Occipital lobe (tissue), 1 donor: ENCODE measurements at regions not wholly inside any gene's neighbourhood (a gene's known extent, or its start where the extent isn't known, plus 50 kb on each side); places are given as distances from the start of the nearest gene placed in this dataset.
"Not testable (repeated sequence)": the region's sequence is repeated elsewhere in the genome, so short reads cannot be mapped to it uniquely, and the experiment has no call there.

Experiments used
- DNase-seq: peaks from one replicate; lab custom pipeline; 2025; lab: John Stamatoyannopoulos, UW

DNA sequence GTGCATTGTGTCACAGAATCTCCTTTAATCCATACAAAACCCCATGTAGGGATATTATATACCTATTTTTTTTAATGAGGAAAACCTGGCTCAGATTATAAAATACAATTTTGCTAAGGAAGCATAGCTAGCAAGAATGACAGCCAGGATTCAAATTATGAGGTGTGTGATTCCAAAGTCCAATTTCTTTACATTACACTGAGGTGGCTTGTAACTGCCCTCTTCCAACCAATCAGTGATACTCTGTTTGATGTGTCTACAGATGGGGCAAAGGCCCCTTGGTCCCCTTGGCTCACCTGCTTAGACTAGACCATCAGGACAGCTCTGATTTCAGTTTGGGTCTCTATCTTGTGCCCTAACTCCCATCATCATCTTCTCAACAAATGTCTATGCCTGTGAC is 120.3 kb upstream of the ADAMTS9 start:
- DNase-seq = no peak

DNA sequence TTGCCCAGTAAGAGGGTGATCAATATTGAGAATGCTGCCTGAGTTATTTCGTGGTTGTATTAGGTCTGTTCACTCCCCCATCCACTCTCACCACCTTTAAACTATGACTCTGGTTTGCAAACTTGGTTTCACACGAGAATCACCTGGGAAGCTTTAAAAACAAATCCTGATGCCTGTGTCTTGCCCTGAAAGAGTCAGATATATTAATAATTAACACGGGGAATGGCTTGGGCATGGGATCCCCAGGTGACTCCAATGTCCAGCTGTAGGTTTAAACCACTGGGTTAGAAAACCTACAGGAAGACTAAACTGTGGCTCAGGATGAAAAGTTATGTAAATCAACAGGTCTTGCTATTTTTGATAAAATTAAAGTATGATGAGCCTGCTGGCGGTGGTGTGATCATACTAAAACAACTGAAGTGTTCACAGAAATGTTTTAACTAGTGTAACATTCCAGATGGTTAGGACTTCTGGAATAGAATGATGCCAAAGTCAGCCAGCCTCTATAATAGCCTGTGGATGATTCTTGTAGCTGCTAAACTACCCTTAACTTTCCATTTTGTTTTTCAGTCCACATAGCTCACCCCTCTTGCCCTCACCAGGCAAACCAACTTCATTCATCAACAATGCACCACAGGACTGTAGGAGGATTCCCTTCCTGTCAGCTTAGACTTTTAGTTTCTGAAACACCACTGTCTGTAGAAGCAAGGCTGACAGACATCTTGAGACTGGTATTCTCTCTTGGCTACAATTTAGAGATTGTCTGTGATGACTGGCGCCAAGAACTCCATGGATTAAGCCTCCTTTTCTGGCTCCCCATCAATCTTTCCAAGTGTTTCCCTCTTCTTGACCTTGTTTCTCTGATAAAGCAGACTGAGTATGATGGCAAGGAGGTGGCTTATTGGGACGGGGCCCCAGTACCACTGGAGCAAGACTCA is 119.1 kb upstream of the ADAMTS9 start:
- no peak for DNase-seq

DNA sequence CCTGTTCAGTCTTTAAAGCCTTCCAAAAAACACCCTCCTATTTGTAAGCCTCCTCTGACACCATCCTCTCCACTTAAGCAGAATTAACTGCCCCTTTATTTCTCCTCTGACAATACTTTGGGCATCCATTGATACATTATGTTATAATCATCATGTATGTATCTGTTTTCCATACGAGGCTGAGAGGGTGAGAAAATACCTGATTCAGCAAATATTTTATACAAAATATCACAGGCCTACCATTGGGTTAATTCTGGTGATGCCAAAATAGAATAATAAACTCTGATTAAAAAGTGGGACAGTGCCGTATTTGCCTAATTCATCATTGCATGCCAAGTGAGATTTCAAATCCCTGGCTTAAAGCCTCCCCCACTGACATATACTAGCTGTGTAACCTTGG is 118.2 kb upstream of the ADAMTS9 start:
- no peak for DNase-seq

DNA sequence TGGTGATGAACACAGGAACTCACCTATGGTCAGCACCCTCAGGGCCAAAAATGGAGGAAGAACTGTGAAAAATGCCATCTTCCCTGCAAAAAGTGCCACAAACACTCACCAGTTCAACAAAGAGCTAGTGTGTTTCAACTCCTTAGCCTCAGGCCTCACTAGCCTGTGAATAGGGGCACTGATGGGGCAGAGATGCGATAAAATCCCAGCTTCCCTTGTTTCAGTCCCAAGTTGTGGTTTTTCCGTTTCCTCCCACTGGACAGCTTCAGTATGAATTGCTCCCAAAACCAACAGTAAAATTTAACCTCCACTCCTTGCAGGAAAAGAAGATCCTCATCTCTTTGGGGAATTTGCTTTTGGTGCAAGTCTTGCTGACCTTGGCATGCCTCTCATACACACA is 117.4 kb upstream of the ADAMTS9 start:
- no peak for DNase-seq

DNA sequence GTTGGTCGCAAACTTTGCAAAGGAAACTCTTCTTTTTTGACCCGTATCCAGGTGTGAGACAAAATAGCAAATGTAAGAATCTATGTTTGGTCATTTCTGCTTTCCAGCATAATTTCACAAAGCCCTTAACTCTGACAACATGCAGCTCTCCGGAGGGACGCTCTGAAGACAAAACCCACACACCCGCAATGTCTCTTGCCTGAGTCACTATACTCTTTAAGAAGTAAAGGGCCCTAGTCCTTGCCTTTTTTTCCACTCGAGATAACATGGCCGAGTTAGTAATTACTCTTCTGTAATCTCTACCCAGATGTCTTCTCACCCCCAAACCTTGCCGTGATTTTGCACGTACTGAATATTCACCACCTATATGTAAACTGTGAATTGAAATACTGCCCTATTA is 115.7 kb upstream of the ADAMTS9 start:
- no peak for DNase-seq

DNA sequence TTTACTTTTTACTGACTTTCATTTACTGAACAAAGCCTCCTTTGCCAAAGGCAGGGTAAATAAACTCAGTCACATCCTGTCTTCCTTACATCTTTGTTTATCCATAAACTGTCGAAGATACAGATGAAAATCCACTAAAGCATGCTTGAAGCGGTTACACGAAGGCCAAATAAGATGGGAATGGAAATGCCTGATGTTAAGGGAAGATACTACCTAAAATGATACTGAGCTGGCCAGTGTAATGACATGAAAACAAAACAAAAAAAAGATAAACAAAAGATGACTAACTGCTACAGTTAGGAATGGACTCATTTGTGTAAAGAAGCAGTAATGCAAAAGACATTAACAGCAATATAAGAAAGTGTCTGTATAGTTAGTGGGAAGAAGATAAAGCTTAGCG is 114.7 kb upstream of the ADAMTS9 start:
- no peak for DNase-seq

DNA sequence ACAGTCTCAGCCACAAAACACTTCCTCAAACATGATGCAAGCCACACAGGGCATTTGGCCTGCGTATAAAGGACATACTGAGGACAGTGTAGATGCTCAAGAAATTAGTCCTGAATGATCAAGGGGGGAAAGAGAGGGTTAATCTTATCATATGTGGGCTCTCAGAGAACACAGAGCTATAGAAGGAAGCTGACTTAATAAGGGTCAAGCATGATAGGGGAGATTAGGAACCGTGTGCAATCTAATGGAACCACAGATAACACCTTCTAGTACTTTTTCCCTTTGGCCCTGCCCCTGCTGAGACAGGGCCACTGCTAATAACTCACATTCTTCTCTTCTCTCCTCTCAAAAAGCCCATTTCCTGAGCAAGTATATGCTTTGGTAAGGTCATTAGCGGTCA is 114.1 kb upstream of the ADAMTS9 start:
- no peak for DNase-seq

DNA sequence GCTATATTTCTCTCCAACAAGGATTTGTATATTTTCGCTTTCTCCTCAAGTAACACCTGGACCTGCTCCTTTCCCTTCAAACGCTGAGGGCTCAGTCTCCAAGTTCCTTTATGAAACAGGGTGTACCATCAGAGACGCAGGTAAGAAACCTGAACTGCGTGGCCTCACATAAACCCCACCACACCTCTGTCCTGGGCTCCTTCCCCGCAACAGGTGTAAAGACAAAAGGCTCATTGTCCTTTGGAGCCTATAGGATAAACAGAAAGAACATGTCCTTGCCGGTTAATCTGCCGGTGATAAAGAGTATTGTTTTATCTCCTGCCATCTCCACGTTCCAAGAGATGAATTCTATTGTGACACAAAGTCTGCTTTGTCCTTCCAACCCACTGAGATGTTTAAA is 111.8 kb upstream of the ADAMTS9 start:
- no peak for DNase-seq

DNA sequence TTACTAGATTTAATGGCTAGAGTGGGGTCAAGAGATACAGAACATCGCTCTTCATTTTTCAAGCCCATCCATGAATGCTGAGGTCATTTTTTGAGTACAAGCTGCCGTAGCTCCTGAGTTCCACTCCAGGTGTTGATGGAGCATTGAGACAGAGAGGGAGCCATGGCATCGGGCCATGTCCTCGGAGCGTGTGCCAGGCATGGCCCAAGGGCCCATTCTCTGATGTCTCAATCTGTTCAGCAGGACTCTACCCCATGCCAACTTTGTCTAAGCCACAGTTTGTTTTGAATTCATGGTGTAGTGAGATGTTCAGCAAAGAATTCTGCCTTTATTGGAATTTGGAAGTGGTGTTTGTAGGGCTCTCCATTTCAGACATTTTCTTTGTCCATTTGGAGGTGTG is 110.5 kb upstream of the ADAMTS9 start:
- no peak for DNase-seq

DNA sequence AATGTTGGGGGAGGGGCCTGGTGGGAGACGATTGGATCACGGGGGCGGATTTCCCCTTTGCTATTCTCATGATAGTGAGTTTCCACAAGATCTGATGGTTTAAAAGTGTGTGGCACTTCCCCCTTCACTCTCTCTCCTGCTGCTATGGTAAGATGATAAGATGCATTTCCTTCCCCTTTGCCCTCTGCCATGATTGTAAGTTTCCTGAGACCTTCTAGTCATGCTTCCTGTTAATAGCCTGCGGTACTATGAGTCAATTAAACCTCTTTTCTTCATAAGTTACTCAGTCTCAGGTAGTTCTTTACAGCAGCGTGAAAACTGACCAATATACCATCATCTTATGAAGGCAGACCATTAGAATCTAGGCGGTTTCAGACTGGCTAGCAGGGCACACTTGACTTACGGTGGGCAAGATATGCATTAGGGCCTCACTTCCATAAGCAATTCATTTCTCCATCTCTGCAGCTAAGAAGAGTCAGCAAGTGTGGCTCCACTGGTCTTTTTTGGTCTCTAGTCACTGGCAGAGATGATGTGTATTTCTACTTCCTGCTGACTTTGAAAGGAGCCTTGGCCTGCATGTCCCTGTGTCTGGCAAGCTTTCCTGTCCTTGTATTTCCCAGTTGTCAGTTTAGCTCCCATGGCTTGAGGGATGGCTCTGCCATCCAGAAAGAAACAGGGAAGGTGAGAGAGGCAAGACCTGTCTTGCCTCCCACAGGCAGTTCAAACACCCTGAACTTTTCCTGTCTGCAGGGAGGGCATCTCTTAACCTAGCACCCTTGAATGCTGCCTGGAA is 109.0 kb upstream of the ADAMTS9 start:
- DNase-seq = no peak

DNA sequence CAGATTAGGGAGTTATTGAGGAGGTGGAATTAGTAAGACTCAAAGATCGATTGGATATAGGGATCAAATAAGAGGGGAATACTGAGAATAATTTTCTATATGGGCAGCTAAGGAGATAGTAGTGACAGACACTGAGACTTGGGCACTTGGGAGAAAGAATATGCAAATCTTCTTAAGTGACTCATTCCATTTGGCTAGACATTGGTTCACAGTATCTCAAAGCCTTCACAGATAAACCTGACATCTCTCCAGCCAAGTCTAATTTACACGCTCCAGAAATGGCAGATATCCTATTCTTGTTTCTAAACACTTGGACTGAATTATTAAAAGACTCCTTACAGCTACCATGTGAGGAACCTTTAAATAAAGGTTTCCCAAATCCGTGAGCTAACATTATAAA is 104.6 kb upstream of the ADAMTS9 start:
- no peak for DNase-seq

DNA sequence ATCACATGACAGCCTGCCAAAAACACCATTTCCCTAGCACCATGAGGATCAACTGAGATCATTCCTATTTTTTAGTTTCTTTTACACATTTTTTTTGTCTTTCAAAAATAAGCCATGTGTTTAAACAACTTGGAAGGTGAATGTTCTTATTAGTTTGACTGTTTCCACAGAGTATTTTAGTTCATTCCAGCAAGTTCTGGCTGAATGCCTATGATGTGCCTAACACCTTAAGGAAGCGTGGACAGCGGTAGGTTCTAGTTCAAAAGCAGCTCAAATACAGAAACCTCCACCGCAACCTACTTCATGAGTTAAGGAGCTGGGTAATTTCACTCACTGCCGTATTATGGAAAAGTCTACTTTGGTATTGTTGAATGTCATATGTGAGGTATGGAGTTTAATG is 101.3 kb upstream of the ADAMTS9 start:
- DNase-seq = no peak

DNA sequence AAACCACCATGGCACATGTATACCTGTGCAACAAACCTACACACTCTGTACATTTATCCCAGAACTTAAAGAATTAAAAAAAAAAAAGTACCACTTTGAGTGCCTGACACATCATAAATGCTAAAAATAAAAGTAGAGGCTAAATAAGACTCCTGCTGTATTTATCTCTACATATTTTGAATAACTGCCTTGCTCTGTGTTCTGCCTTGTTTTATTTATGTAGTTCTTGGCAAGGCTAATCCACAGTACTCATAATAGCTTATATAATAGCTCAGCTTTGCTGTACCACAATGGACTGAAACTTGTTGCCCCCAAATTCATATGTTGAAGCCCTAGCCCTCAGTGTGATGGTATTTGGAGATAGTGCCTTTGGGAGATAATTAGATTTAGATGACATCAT is 95.4 kb upstream of the ADAMTS9 start:
- no peak for DNase-seq

DNA sequence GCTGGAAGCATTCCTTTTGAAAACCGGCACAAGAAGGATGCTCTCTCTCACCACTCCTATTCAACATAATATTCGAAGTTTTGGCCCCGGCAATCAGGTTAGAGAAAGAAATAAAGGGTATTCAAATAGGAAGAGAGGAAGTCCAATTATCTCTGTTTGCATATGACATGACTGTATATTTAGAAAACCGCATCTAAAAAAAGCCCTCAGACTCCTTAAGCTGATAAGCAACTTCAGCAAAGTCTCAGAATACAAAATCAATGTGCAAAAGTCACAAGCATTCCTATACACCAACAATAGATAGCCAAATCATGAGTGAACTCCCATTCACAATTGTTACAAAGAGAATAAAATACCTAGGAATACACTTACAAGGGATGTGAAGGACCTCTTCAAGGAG is 93.1 kb upstream of the ADAMTS9 start:
- not testable (repeated sequence) for DNase-seq

DNA sequence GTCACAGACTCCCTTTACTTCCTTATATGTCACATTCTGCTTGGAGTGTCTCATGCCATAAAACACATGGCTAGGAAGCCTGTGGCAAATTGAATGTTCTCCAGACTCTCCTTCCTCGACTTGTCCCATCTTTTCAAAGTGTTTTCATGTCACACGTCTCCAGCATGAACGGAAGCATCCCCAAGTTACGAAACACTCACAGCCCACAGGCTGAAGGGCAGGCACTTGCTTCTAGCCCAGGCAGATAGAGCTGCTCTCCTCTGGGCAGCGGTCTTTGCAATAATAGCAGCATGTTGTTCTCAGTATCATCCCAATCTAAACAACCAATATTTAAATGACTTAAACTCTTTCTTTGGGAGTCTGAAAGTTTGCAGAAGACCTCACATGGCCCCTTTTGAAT is 85.3 kb upstream of the ADAMTS9 start:
- DNase-seq = no peak

DNA sequence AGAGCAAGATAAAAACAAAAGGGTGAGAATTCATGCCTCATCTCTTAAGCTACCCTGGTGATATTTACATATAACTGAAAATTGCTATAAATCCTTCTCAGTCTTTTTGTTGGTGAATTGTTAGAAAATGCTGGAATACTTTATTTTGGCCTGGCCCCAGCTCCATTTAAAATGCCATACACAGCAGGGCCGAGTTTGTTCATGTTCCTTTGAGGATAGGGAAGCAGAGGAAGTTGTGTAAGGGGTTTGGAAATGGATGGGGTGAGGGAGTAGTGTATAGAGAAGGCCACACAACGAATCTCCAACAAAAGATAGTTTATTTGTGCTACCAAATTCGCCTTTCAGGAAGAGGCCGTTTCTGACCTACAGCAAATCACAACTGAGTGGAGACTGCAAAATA is 78.6 kb upstream of the ADAMTS9 start:
- no peak for DNase-seq

DNA sequence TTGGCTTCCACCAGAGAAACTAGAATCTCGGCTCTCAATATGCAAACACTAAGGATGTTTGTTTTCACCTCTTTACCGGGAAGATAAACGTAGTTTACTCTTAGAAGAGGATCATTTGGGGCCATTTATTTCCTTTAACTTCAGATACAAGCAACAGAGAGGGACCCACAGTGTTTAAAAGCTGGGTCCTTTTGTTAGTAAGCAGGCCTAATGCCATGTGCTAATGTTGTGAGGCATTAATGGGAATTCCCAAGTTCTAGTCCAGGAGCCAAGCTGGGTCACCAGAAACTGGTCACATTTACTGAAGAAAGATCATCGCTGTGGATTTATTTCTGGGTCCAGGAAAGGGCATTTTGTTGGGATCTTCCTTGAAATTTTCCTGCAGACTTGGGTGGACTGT is 78.1 kb upstream of the ADAMTS9 start:
- no peak for DNase-seq

DNA sequence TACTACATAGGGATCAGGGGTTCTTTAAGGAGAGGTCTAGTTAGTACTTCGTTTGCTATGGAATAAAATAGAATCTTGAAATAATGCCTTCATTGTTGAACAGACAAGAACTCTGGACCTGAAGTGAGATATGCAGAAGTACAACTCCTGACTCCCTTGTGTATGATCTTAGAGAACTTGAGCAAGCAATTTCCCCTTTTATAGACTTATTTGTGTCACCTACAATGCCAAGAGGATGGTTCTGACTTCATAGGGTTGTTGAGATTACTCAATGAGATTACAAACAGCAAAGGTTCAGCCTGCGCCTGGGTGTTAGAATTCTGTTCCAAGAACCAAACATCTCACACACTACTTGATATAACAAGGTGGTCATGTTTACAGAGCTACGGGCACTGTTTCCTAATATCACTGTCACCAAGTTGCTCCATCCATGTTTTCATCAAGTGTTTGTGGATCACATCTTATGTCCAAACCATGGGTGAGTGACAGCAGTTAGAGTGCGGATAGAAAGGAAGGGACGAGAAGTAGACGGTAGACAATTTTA is 76.7 kb upstream of the ADAMTS9 start:
- no peak for DNase-seq

DNA sequence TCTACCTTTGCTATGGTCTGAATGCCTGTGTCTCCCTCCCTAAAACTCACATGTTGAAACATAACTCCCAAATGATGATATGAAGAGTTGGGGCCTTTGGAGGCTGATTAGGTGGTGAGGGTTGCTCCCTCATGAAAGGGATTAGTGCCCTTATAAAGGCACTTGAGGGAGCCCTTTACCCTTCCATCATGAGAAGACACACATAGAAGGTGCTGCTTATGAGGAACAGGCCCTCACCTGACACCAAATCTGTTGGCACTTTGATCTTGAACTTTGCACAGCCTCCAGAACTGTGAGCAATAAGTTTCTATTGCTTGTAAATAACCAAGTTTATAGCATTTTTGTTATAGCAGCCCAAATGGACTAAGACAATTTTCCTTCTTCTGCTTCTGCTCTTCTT is 76.2 kb upstream of the ADAMTS9 start:
- DNase-seq = no peak

DNA sequence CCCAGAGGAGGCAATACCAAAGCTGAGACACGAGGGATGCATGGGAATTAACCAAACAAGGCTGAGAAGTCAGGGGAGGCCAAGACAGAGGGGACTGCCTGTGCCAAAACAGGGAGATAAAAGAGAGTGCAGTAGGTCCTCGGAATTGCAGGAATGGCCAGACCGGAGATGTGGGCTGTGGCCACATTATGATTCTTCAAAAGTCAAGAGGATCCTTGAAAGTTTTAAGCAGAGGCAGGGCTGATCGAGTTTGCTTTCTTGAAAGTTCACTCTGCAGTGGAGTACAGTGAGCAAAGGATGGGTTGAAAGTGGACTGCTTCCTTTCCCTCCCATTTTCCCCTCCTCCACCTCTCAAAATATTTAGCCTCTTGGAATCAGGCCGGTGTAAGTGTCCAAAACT is 73.9 kb upstream of the ADAMTS9 start:
- DNase-seq = no peak

DNA sequence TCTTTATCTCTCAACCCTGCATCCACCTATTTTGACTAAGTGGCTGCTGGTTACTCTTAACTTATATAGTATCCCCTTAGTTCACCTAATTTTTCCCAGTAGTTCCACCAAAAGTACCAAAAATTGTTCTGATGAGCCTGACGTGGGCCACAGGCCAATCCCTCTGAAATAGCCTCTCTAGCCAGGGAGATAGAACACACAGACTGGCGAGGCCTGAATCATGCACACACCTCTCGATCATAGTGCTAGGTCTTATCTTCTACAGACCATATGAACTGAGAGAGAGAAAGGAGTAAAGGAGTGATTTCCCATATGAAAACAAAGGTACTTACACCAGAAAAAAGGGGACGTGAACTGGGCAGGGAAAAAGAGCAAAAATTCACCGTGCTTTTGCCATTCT is 72.5 kb upstream of the ADAMTS9 start:
- no peak for DNase-seq

DNA sequence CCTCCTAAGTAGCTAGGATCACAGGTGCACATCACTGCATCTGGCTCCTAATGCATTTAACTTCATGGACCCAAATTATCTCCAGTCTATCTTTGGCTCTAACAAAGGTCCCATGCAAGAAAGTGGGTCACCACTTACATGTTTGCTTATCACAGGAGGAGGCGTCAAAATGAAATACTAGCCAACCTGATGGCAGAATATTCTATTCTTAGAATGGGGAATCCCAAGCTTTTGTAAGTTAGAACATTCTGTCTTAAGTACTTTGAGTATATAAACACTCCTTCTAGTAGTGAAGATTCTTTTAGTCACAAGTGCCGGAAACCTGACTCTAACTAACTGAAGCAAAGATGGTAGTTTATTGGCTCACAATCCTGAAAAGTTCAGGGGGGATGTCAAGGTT is 72.0 kb upstream of the ADAMTS9 start:
- no peak for DNase-seq
